ENCODE measurements at regions not wholly inside any gene's neighbourhood (a gene's known extent, or its start where the extent isn't known, plus 50 kb on each side); places are given as distances from the start of the nearest gene placed in this dataset.

- DNase-seq (ENCODE audit: low read depth) = no peak
- no peak for TF ChIP-seq CTCF (conservative IDR thresholded peaks at IDR 0.05; ENCODE audit: low read depth, low read length)
- H3K4me3 ChIP-seq (ENCODE audit: low read depth, low read length) = no peak overlapping the region
Observed at GRCh38 chr14:41037388-41037787, 569.3 kb upstream of the LRFN5 start.

- no peak overlapping the region for H3K4me3 ChIP-seq (ENCODE audit: low read depth, low read length)
- TF ChIP-seq CTCF (conservative IDR thresholded peaks at IDR 0.05; ENCODE audit: low read depth, low read length) = no peak
- DNase-seq (ENCODE audit: low read depth) = no peak
Observed at GRCh38 chr14:41034969-41035368, 571.7 kb upstream of the LRFN5 start.

- no peak overlapping the region for H3K4me3 ChIP-seq (ENCODE audit: low read depth, low read length)
- peak; percentile 5 for DNase-seq (ENCODE audit: low read depth)
- TF ChIP-seq CTCF (conservative IDR thresholded peaks at IDR 0.05; ENCODE audit: low read depth, low read length) = no peak
Observed at GRCh38 chr14:41022932-41023331, 583.7 kb upstream of the LRFN5 start.

GRCh38 chr14:41016213-41016612 is 590.5 kb upstream of the LRFN5 start:
- no peak for TF ChIP-seq CTCF (conservative IDR thresholded peaks at IDR 0.05; ENCODE audit: low read depth, low read length)

GRCh38 chr14:41000350-41000749 is 606.3 kb upstream of the LRFN5 start:
- H3K4me3 ChIP-seq (ENCODE audit: low read depth, low read length) = no peak overlapping the region
- DNase-seq (ENCODE audit: low read depth) = no peak
- TF ChIP-seq CTCF (conservative IDR thresholded peaks at IDR 0.05; ENCODE audit: low read depth, low read length) = no peak

More at GRCh38 chr14:41016213-41016612, 590.5 kb upstream of the LRFN5 start:
- no peak for DNase-seq (ENCODE audit: low read depth)
- no peak overlapping the region for H3K4me3 ChIP-seq (ENCODE audit: low read depth, low read length)

- no peak for DNase-seq (ENCODE audit: low read depth)
- no peak overlapping the region for H3K4me3 ChIP-seq (ENCODE audit: low read depth, low read length)
- TF ChIP-seq CTCF (conservative IDR thresholded peaks at IDR 0.05; ENCODE audit: low read depth, low read length) = no peak
Observed at GRCh38 chr14:40989260-40989659, 617.4 kb upstream of the LRFN5 start.

- TF ChIP-seq CTCF (conservative IDR thresholded peaks at IDR 0.05; ENCODE audit: low read depth, low read length) = no peak
- H3K4me3 ChIP-seq (ENCODE audit: low read depth, low read length) = no peak overlapping the region
- DNase-seq (ENCODE audit: low read depth) = no peak
Observed at GRCh38 chr14:40987481-40987880, 619.2 kb upstream of the LRFN5 start.
